ENCODE measurements at regions not wholly inside any gene's neighbourhood (a gene's known extent, or its start where the extent isn't known, plus 50 kb on each side); places are given as distances from the start of the nearest gene placed in this dataset.

DNA sequence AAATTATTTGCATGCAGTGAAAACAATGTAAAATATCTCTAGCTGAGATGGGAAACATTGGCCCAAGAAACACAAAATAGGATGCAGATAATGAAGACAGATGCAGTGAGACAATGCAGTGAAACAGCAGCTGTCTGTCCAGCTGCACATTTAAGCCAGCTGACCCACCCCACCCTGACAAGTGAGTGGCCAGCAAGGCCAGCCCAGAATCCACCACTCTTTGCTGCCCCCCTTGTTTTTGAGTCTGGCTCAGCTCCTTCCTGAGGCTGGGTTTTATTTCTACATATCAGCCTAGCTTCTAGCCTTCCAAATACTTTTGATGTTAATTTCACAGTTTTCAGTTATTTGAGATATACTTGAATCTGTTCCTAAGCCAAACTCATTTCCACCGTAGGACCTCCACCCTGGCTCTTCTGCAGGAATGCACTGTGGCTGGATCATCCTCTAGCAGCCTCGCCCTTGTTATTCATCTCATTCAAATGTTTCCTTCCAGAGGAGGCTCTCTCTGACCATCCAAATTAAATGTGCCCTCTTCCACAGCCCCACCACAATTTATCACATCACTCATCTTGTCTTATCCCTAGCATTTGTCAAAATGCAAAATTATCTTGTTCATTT is 154.1 kb upstream of the POU2AF2 start:
- DNase-seq: no peak

- DNase-seq: no peak
Observed at GRCh38 chr11:111089759-111090158, 155.8 kb upstream of the POU2AF2 start.

DNA sequence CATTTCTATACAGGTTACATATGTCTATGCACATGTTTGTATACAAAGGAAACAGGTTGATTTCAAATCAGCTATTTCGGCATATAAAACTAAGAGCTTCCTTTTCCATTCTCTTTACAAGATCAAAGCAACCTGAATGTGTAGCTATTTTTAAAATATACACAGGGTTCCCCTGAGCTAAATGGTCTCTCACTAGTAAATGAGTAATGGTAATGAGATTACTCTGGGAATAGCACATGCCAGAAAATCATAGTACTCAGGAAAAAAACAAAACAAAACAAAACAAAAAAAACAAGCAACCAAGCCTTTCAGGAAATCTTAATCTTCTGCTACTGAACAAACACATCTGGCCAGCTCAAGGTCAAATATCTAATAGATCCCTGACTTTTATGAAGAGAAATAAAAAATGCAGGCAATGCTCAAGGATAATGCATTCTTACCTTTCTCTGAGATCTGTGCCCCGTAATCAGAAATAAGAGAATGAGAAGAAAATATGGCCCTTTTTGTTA is 156.6 kb upstream of the POU2AF2 start:
- DNase-seq: no peak

GRCh38 chr11:111086058-111086457 is 159.5 kb upstream of the POU2AF2 start:
- peak; percentile 63 to 90 (median 63) for DNase-seq

DNA sequence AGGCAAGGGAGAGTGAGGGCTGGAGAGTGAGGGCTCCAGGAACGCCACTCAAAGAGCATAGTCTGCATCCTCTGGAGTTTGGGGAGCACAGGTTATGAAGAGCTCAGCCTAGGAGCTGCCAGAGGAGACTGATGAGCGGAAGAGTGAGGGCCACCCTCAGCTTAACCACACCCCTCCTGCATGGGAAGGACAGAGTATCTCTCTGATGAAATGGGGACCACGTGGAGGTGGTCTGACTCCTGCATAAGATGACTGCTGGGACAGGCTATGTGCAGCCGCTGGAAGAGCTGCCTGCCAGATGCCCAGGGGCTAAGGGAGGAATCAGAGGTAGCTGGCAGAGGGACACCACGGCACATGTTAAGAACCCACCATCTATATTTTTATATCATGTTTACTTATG is 162.9 kb upstream of the POU2AF2 start:
- no peak for DNase-seq

- DNase-seq: peak; percentile 24 to 86 (median 56)
Observed at GRCh38 chr11:111081021-111081511, 164.5 kb upstream of the POU2AF2 start.

- peak in 1 of 3 experiments; percentile 21 for DNase-seq
Observed at GRCh38 chr11:111077530-111078322, 167.8 kb upstream of the POU2AF2 start.

DNA sequence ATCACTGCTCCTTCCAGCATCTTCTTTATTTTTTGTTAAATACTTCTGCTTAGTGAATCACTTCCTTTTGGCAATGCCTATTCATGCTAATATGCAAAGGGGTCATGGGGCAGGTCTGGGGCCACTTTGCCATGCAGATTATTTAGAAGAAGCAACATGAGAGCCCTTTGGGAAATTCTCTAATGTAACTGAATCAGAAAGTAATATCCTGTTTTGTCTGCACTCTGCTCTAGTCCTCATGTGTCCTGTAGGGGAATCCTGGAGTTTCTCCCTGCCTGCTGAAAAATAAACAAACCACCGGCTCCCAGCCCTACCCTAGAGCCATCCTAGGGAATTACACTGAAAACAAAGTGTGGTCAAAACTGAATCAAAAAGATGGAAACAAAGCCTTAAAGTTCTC is 176.5 kb upstream of the POU2AF2 start:
- DNase-seq: no peak

DNA sequence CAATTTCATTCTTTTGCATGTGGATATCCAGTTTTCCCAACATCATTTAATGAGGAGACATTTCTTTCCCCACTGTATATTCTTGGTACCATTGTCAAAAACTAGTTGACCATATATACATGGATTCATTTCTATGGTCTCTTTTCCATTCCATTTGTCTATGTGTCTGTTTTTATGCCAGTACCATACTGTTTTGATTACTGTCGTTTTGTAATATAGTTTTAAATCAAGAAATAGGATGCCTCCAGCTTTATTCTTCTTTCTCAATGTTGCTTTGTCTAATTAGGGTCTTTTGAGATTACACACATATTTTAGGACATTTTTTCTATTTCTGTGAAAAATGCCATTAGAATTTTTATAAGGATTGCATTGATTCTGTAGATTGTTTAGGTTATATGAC is 177.5 kb upstream of the POU2AF2 start:
- DNase-seq: no peak

DNA sequence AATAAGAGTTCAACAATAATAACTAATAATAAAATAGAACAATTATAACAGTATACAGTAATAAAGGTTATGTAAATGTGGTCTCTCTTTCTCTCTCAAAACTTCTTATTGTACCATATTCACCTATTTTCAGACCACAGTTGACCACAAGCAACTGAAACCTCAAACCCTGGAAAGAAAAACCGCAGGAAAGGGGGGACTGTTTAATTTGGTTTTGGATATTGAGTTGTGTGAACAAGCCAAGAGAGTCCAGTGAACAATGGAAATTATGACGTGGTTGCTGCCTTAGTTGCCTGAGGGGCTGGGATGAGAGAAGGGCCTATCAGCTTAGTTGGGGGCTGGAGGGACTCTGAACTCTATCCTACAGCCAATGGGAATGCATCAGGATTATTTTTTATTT is 178.7 kb upstream of the POU2AF2 start:
- no peak for DNase-seq

DNA sequence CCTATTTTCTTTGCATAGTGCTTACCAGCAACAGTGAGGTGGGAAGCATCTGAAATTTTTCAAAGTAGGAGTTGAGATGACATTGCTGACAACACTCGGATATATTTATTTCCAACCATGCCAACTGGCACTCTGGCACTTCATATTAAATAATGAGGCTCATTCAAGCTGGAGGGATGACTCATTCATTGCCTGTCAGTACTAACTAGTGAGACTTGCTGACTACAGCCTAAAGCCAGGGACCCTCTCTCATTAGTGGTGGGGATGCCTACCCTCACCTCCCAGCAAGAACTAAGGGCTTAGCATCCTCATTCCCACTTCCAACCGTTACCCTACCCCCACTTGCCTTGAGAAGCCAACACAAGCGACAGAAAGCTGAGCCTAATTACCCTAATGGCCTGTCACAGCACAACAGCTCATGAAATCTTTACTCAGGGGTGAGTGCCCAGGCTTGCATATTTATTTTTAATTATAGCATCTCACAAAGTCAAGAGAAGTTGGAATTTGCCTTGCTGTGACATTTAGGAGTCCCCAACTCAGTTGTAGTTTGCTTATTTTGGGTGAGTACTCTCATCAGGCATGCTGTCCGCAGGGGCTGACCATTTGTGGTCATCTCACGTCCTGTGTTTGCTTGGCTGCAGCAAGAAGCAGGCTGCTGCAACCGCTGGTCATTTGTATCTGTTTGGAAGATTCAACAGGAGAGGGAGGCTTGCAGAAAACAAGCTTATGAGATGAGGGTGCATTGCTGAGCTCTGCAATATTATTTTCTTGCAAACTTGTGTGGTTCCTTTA is 181.6 kb upstream of the POU2AF2 start:
- DNase-seq: peak in 2 of 3 experiments; percentile 41 to 53

GRCh38 chr11:111062420-111062819 is 183.1 kb upstream of the POU2AF2 start:
- DNase-seq: no peak

DNA sequence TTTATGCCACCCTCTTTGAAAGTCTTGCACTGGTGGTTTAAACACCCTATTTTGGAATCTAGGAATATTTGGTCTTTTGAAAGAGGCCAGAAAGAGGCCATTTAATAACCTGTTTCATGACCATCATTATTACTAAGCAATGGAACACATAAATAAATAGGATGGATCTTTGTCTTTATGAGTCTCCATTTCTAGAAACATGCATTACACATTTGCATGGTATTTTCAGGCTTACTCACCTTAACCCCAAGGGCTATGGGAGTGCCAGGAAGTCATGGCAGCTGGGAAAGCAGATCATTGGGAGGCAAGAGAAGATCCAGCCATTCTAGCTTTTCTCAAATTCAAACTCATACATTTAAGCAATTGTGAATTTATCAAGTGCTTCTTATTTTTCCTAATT is 185.8 kb upstream of the POU2AF2 start:
- DNase-seq: no peak

GRCh38 chr11:111049131-111049530 is 196.4 kb upstream of the POU2AF2 start:
- no peak for DNase-seq

DNA sequence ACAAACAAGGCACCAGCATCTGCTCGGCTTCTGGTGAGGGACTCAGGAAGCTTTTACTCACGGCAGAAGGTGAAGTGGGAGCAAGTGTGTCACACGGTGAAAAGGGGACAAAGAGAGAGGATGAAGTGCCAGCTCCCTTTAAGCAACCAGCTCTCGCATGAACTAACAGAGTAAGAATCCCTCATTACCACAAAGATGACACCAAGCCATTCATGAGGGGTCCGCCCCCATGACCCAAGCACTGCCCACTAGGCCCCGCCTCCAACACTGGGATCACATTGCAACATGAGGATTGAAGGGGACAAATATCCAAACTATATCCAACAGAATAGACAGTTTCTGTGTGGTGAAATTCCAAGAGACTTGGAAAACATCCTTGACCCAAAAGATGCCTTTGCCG is 198.2 kb upstream of the POU2AF2 start:
- no peak for DNase-seq

GRCh38 chr11:111046291-111046690 is 199.2 kb upstream of the POU2AF2 start:
- no peak for DNase-seq

DNA sequence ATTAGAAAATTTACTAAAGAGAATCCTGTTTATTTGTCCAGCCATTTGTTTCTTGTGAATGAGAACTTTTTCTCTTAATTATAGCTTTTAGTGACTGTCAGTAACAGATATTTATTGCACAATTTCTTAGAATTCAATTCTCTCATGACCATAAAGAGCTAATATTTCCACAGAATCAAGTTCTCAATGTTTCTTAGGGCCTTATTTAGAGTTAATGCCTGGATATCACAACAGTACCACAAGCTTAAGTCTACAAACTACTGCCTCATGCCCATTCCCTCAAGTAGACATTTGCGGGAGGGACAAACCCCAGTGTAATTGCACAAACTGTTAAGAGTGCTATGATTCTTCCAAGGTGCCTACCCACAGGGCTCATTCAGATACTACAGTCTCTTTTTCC is 199.7 kb upstream of the POU2AF2 start:
- no peak for DNase-seq

DNA sequence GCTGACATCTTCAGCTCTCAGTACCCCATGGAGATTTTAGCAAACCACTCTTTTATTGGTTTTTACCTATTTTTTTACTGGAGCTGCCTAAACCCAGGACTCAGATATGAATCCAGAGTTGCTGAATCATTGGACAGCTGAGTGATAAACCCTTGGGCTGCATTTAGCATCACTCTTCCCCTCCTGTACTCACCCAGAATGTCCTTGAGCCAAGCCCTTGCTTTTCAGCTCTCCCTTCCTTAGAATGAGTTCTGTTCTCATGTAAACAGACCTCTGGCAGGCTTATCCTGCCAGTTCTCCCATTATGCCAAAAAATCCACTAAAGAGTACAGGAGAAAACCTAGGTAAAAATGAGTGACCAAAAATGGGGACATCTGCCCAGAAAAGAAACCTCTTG is 200.1 kb upstream of the POU2AF2 start:
- DNase-seq: no peak

DNA sequence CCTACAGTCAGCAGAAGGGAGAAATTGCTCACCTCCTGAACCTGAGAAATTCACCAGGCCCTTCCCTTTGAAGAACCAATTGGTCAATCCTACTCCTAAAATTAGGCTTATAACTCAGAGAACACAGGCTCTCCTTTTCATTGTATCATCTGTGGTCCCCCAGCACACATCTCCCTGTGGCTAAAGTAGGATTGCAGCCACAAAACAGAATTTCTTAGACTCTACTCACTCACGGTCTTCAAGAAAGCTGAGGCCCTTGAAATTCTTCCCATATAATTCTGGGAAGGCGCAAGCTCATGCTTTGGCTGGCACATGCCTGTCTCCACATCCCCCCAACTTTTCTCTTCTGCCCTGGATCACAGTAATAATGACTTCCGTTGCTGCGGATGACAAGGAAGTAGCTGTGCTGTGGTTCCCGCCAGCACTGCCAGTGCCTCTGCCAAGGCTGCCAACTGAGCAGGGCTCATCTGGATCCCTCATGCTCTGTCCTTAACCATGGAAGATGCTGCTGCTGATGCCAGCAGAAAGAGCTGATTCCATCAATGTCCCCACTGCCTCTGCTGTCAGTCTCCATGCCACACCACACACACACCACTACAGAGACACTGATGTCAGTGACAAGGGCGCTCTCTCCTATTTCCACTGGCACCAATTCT is 200.6 kb upstream of the POU2AF2 start:
- no peak for DNase-seq

DNA sequence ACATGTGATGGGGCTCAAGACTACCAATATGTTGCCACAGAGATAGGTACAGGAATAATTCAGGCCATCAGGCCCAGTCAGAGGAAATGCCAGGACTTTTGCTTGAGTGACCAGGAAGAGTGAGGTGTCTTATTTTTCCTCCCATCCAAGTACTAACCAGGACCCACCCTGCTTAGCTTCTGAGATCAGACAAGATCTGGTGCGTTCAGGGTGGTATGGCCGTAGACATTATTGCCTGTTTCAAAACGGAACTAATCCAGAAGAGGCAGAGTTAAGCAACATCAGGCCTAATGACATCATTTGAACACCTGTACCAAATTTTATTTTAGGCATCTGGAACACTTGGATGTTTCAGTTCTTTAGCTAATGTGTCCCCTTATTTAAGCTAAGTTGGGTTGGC is 205.5 kb upstream of the POU2AF2 start:
- DNase-seq: no peak

- DNase-seq: no peak
Observed at GRCh38 chr11:111035746-111036145, 209.8 kb upstream of the POU2AF2 start.

DNA sequence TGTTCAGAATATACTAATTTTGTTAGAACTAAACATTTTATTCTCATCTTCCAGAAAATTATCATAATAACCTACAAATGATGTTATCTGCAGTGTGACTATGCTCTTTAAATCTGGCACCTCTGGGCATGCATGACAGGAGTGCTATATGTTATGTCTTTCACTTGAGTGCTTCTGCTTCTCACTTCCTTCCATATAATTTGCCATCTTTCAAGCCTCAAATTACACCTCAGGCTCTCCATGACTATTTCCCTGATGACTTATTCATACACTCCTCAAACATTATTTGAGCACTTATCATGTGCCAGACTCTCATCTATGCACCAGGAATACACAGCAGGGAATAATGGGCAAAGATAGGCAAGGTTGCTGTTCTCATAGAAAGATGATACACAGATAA is 219.3 kb upstream of the POU2AF2 start:
- DNase-seq: peak in 2 of 3 experiments; percentile 8 to 60

- DNase-seq: no peak
Observed at GRCh38 chr11:111021131-111021530, 224.4 kb upstream of the POU2AF2 start.

Data from NCI-H1417 (cell line).